DND-41 (cell line): ENCODE measurements at regions not wholly inside any gene's neighbourhood (a gene's known extent, or its start where the extent isn't known, plus 50 kb on each side); places are given as distances from the start of the nearest gene placed in this dataset.

Experiments
- EZH2 ChIP-seq: IDR thresholded peaks from 3 replicates; pipeline ENCODE4 v1.6.1; 2012; ENCODE audit warnings: borderline replicate concordance, low read depth, mild to moderate bottlenecking, moderate library complexity, low read length, inconsistent platforms; ENCODE audit not compliant: severe bottlenecking
- TF ChIP-seq, protein P1 (sequence below): IDR thresholded peaks from 2 replicates; pipeline ENCODE4 v1.5.1; 2012; ENCODE audit warnings: borderline replicate concordance, low read length, moderate library complexity, mild to moderate bottlenecking; ENCODE audit not compliant: poor library complexity, severe bottlenecking; ENCODE audit errors: extremely low read depth

DNA sequence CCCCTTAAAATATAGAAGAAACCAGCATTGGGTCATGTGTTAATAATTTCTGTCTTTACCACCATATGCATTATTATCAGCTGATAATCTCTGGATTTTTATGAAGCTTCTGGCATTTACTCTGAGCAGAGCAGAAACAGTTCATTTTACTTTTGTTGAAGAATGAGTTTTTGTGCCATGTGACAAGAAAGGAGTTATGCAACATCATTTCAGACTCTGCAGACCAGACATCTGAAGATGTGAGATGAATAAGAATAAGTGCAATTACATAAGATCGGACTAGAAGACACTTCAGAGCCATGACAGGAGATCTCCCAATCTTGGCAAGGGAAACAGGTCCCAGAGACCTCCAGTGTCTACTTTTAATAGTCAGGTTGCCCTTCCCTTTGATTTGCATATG, 869.4 kb upstream of the VRK2 start:
- TF ChIP-seq, protein P1, sequence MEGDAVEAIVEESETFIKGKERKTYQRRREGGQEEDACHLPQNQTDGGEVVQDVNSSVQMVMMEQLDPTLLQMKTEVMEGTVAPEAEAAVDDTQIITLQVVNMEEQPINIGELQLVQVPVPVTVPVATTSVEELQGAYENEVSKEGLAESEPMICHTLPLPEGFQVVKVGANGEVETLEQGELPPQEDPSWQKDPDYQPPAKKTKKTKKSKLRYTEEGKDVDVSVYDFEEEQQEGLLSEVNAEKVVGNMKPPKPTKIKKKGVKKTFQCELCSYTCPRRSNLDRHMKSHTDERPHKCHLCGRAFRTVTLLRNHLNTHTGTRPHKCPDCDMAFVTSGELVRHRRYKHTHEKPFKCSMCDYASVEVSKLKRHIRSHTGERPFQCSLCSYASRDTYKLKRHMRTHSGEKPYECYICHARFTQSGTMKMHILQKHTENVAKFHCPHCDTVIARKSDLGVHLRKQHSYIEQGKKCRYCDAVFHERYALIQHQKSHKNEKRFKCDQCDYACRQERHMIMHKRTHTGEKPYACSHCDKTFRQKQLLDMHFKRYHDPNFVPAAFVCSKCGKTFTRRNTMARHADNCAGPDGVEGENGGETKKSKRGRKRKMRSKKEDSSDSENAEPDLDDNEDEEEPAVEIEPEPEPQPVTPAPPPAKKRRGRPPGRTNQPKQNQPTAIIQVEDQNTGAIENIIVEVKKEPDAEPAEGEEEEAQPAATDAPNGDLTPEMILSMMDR: no peak
- no peak for TF ChIP-seq EZH2
